GM06990 (cell line): ENCODE measurements at regions not wholly inside any gene's neighbourhood (a gene's known extent, or its start where the extent isn't known, plus 50 kb on each side); places are given as distances from the start of the nearest gene placed in this dataset.

Experiments used
- DNase-seq: peaks from one replicate; pipeline ENCODE4 v3.0.0-alpha.2; 2011; ENCODE audit not compliant: insufficient read length; ENCODE audit errors: extremely low read depth
- H3K27me3 ChIP-seq: replicated peaks from 2 replicates; pipeline ENCODE4 v1.6.0; 2011; ENCODE audit warnings: low read length; ENCODE audit not compliant: control insufficient read depth, insufficient read depth
- H3K36me3 ChIP-seq: 2 replicates; pipeline ENCODE4 v1.5.1; 2011; ENCODE audit warnings: low read length; ENCODE audit not compliant: control insufficient read depth, insufficient read depth
- H3K4me3 ChIP-seq: replicated peaks from 2 replicates; pipeline ENCODE4 v1.5.1; 2011; ENCODE audit warnings: low read depth, mild to moderate bottlenecking, control low read depth, low read length
- CTCF ChIP-seq: IDR thresholded peaks from 2 replicates; pipeline ENCODE4 v1.5.1; 2011; ENCODE audit warnings: low read length, control low read depth, mild to moderate bottlenecking, inconsistent platforms; ENCODE audit not compliant: insufficient read depth, poor library complexity, severe bottlenecking

- Histone ChIP-seq H3K36me3 (no peaks in the 10 kb centered on the region), H3K27me3 (no peaks in the 10 kb centered on the region), H3K4me3 (no peak overlapping the region)
- TF ChIP-seq CTCF, result no peak
- DNase-seq, result no peak
Observed at GRCh38 chr21:29228306-29228705, 70.4 kb upstream of the BACH1 start.

GRCh38 chr21:29230551-29231261, 68.0 kb upstream of the BACH1 start:
- Histone ChIP-seq H3K36me3 (no peaks in the 10 kb centered on the region), H3K27me3 (no peaks in the 10 kb centered on the region), H3K4me3 (no peak overlapping the region)
- no peak for TF ChIP-seq CTCF
- DNase-seq, result no peak

- H3K27me3 ChIP-seq, result no peaks in the 10 kb centered on the region
- no peak for DNase-seq
- no peaks in the 10 kb centered on the region for H3K36me3 ChIP-seq
- no peak overlapping the region for H3K4me3 ChIP-seq
- TF ChIP-seq CTCF, result no peak
Observed at GRCh38 chr21:29231756-29232529, 66.8 kb upstream of the BACH1 start.

GRCh38 chr21:29232530-29233255, 66.0 kb upstream of the BACH1 start:
- Histone ChIP-seq H3K36me3 (no peaks in the 10 kb centered on the region), H3K27me3 (no peaks in the 10 kb centered on the region), H3K4me3 (no peak overlapping the region)
- no peak for TF ChIP-seq CTCF
- DNase-seq, result no peak

- peak; percentile 17 for TF ChIP-seq CTCF
- H3K4me3 ChIP-seq, result no peak overlapping the region
- DNase-seq, result no peak
- no peaks in the 10 kb centered on the region for H3K27me3 ChIP-seq
- H3K36me3 ChIP-seq, result no peaks in the 10 kb centered on the region
Observed at GRCh38 chr21:29233256-29233546, 65.5 kb upstream of the BACH1 start.
